ENCODE measurements at regions not wholly inside any gene's neighbourhood (a gene's known extent, or its start where the extent isn't known, plus 50 kb on each side); places are given as distances from the start of the nearest gene placed in this dataset.
"Not testable (repeated sequence)": the region's sequence is repeated elsewhere in the genome, so short reads cannot be mapped to it uniquely, and the experiment has no call there.

GRCh38 chr6:144477856-144478255 lies 192.7 kb downstream of the UTRN start:
- no peak for DNase-seq

GRCh38 chr6:144478483-144478882 lies 193.3 kb downstream of the UTRN start:
- DNase-seq = no peak

- DNase-seq = no peak
Observed at GRCh38 chr6:144479991-144480390, 194.9 kb downstream of the UTRN start.

- DNase-seq = no peak
Observed at GRCh38 chr6:144480473-144480872, 195.3 kb downstream of the UTRN start.

GRCh38 chr6:144481527-144481926 lies 196.4 kb downstream of the UTRN start:
- no peak for DNase-seq

GRCh38 chr6:144482142-144482541 lies 197.0 kb downstream of the UTRN start:
- DNase-seq = peak; percentile 14 to 68

- no peak for DNase-seq
Observed at GRCh38 chr6:144485531-144485930, 200.4 kb downstream of the UTRN start.

GRCh38 chr6:144488590-144488989 lies 203.5 kb downstream of the UTRN start:
- DNase-seq = no peak

GRCh38 chr6:144493035-144493910 lies 208.1 kb downstream of the UTRN start:
- no peak for DNase-seq

- not testable (repeated sequence) for DNase-seq
Observed at GRCh38 chr6:144495076-144495475, 209.9 kb downstream of the UTRN start.

GRCh38 chr6:144497650-144498049 lies 212.5 kb downstream of the UTRN start:
- no peak for DNase-seq

- DNase-seq = no peak
Observed at GRCh38 chr6:144500892-144501291, 215.8 kb downstream of the UTRN start.

- DNase-seq = not testable (repeated sequence)
Observed at GRCh38 chr6:144505214-144505613, 220.1 kb downstream of the UTRN start.

- DNase-seq = not testable (repeated sequence)
Observed at GRCh38 chr6:144506051-144506450, 220.9 kb downstream of the UTRN start.

- DNase-seq = not testable (repeated sequence)
Observed at GRCh38 chr6:144507772-144508312, 222.7 kb downstream of the UTRN start.

- DNase-seq = no peak
Observed at GRCh38 chr6:144510859-144511258, 225.7 kb downstream of the UTRN start.

- no peak for DNase-seq
Observed at GRCh38 chr6:144515761-144516160, 230.6 kb downstream of the UTRN start.

GRCh38 chr6:144519426-144519825 lies 234.3 kb downstream of the UTRN start:
- DNase-seq = no peak

- DNase-seq = no peak
Observed at GRCh38 chr6:144528743-144529425, 243.7 kb downstream of the UTRN start.

GRCh38 chr6:144530118-144530517 lies 245.0 kb downstream of the UTRN start:
- DNase-seq = no peak

GRCh38 chr6:144532238-144532637 lies 247.1 kb downstream of the UTRN start:
- DNase-seq = not testable (repeated sequence)

GRCh38 chr6:144534180-144534579 lies 249.0 kb downstream of the UTRN start:
- no peak for DNase-seq

GRCh38 chr6:144535630-144536029 lies 250.5 kb downstream of the UTRN start:
- DNase-seq = no peak

- DNase-seq = no peak
Observed at GRCh38 chr6:144536079-144536478, 250.9 kb downstream of the UTRN start.

All from inflammatory macrophage treated with lipopolysaccharide for 1 hour (primary cell).